ENCODE measurements at regions not wholly inside any gene's neighbourhood (a gene's known extent, or its start where the extent isn't known, plus 50 kb on each side); places are given as distances from the start of the nearest gene placed in this dataset.

- TF ChIP-seq, protein P1, sequence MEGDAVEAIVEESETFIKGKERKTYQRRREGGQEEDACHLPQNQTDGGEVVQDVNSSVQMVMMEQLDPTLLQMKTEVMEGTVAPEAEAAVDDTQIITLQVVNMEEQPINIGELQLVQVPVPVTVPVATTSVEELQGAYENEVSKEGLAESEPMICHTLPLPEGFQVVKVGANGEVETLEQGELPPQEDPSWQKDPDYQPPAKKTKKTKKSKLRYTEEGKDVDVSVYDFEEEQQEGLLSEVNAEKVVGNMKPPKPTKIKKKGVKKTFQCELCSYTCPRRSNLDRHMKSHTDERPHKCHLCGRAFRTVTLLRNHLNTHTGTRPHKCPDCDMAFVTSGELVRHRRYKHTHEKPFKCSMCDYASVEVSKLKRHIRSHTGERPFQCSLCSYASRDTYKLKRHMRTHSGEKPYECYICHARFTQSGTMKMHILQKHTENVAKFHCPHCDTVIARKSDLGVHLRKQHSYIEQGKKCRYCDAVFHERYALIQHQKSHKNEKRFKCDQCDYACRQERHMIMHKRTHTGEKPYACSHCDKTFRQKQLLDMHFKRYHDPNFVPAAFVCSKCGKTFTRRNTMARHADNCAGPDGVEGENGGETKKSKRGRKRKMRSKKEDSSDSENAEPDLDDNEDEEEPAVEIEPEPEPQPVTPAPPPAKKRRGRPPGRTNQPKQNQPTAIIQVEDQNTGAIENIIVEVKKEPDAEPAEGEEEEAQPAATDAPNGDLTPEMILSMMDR (IDR thresholded peaks at IDR 0.05): no peak
- no peak for TF ChIP-seq POLR2AphosphoS5 (IDR thresholded peaks at IDR 0.05)
- no peak for TF ChIP-seq POLR2A (IDR thresholded peaks at IDR 0.05)
Measured at GRCh38 chr13:79997244-79997643, 343.7 kb downstream of the SPRY2 start.

Data from prostate gland (tissue), 2 donors.